NT2/D1 (cell line): ENCODE measurements at regions not wholly inside any gene's neighbourhood (a gene's known extent, or its start where the extent isn't known, plus 50 kb on each side); places are given as distances from the start of the nearest gene placed in this dataset.

Source experiments
- YY1 ChIP-seq: IDR thresholded peaks from 2 replicates; pipeline ENCODE4 v1.6.1; 2011; ENCODE audit not compliant: insufficient read length, insufficient read depth
- ZNF274 ChIP-seq: IDR thresholded peaks from 2 replicates; pipeline ENCODE4 v1.6.1; 2011; ENCODE audit warnings: mild to moderate bottlenecking, low read depth, low read length

- TF ChIP-seq ZNF274 (no peak), YY1 (no peak)
Measured at GRCh38 chr3:162684260-162684659, 1187.7 kb downstream of the OTOL1 start.
